Mesenchymal stem cell (in vitro differentiated cells and primary cell): ENCODE measurements at regions not wholly inside any gene's neighbourhood (a gene's known extent, or its start where the extent isn't known, plus 50 kb on each side); places are given as distances from the start of the nearest gene placed in this dataset.

Source experiments
- DNase-seq: peaks from one replicate; pipeline ENCODE4 v3.0.0-alpha.2; 2013
- H2AFZ ChIP-seq: one replicate; pipeline ENCODE4 v1.6.1; 2013; ENCODE audit warnings: low read depth, mild to moderate bottlenecking, control low read depth, inconsistent platforms, low read length, moderate library complexity
- H2AK5ac ChIP-seq: 2 replicates; pipeline ENCODE4 v1.6.1; 2013; ENCODE audit warnings: low read length, moderate library complexity, mild to moderate bottlenecking, inconsistent platforms; ENCODE audit not compliant: severe bottlenecking
- H2BK120ac ChIP-seq: one replicate; pipeline ENCODE4 v1.6.1; 2013; ENCODE audit warnings: low read depth, mild to moderate bottlenecking, inconsistent platforms, low read length, moderate library complexity
- H2BK12ac ChIP-seq, 2 experiments: one replicate each; pipeline ENCODE4 v1.6.1; 2013; ENCODE audit warnings: inconsistent platforms in 2 of 2, low read length in 2 of 2, mild to moderate bottlenecking in 2 of 2, moderate library complexity in 2 of 2, control low read depth in 1 of 2
- H2BK15ac ChIP-seq: one replicate; pipeline ENCODE4 v1.6.1; 2013; ENCODE audit warnings: mild to moderate bottlenecking, low read depth, inconsistent platforms; ENCODE audit not compliant: poor library complexity, severe bottlenecking
- H2BK5ac ChIP-seq: 2 replicates; pipeline ENCODE4 v1.6.1; 2013; ENCODE audit warnings: low read depth, mild to moderate bottlenecking, low read length, control low read depth, inconsistent platforms; ENCODE audit not compliant: poor library complexity, severe bottlenecking
- H3K14ac ChIP-seq, 2 experiments: one replicate each; pipeline ENCODE4 v1.6.1; 2013; ENCODE audit warnings: inconsistent platforms in 2 of 2, low read length in 2 of 2, control low read depth in 1 of 2, mild to moderate bottlenecking in 1 of 2, moderate library complexity in 1 of 2
- H3K18ac ChIP-seq, 2 experiments: one replicate each; pipeline ENCODE4 v1.6.1; 2013; ENCODE audit warnings: inconsistent platforms in 2 of 2, low read length in 2 of 2, control low read depth in 1 of 2, low read depth in 1 of 2, mild to moderate bottlenecking in 1 of 2
- H3K23ac ChIP-seq, 2 experiments: one replicate each; pipeline ENCODE4 v1.6.1; 2013; ENCODE audit warnings: inconsistent platforms in 2 of 2, low read length in 2 of 2, mild to moderate bottlenecking in 2 of 2, moderate library complexity in 2 of 2, control low read depth in 1 of 2
- H3K27ac ChIP-seq: 2 replicates; pipeline ENCODE4 v1.5.1; 2013; ENCODE audit warnings: mild to moderate bottlenecking, moderate library complexity, low read length, control low read depth, inconsistent platforms; ENCODE audit not compliant: poor library complexity, severe bottlenecking
- H3K27me3 ChIP-seq, 2 experiments: 2 replicates each; pipeline versions ENCODE4 v1.6.1 to v1.7.0; 2013; ENCODE audit warnings: low read length in 2 of 2, mild to moderate bottlenecking in 2 of 2, moderate library complexity in 2 of 2, control low read depth in 1 of 2, inconsistent platforms in 1 of 2; ENCODE audit not compliant: control insufficient read depth in 1 of 2, insufficient read depth in 1 of 2
- H3K36me3 ChIP-seq, 2 experiments: 2 replicates each; pipeline versions ENCODE4 v1.6.1 to v1.7.0; 2013; ENCODE audit warnings: low read length in 2 of 2, control low read depth in 1 of 2, inconsistent platforms in 1 of 2, low read depth in 1 of 2, mild to moderate bottlenecking in 1 of 2; ENCODE audit not compliant: insufficient read depth in 2 of 2, control insufficient read depth in 1 of 2
- H3K4ac ChIP-seq, 2 experiments: one replicate each; pipeline ENCODE4 v1.6.1; 2013; ENCODE audit warnings: inconsistent platforms in 2 of 2, low read length in 2 of 2, mild to moderate bottlenecking in 2 of 2, moderate library complexity in 2 of 2, control low read depth in 1 of 2, low read depth in 1 of 2
- H3K4me1 ChIP-seq: 2 replicates; pipeline ENCODE4 v1.6.1; 2013; ENCODE audit warnings: low read depth, low read length, control low read depth; ENCODE audit not compliant: control insufficient read depth, insufficient read depth
- H3K4me2 ChIP-seq: 2 replicates; pipeline ENCODE4 v1.6.1; 2013; ENCODE audit warnings: low read length, mild to moderate bottlenecking, inconsistent platforms; ENCODE audit not compliant: poor library complexity, severe bottlenecking
- H3K4me3 ChIP-seq, 2 experiments: 2 replicates each; pipeline versions ENCODE4 v1.5.1 to v1.7.0; 2013; ENCODE audit warnings: low read length in 2 of 2, mild to moderate bottlenecking in 2 of 2, control low read depth in 1 of 2, low read depth in 1 of 2; ENCODE audit not compliant: insufficient read depth in 1 of 2
- H3K79me1 ChIP-seq: replicated peaks from 2 replicates; pipeline ENCODE4 v1.6.1; 2013; ENCODE audit warnings: mild to moderate bottlenecking, control low read depth, low read length, inconsistent platforms; ENCODE audit not compliant: poor library complexity, severe bottlenecking
- H3K9ac ChIP-seq: 2 replicates; pipeline ENCODE4 v1.7.0; 2013; ENCODE audit warnings: mild to moderate bottlenecking, low read length, moderate library complexity
- H3K9me3 ChIP-seq: 2 replicates; pipeline ENCODE4 v1.7.0; 2013; ENCODE audit warnings: mild to moderate bottlenecking, low read length; ENCODE audit not compliant: control insufficient read depth
- H4K8ac ChIP-seq: one replicate; pipeline ENCODE4 v1.6.1; 2013; ENCODE audit warnings: inconsistent platforms, mild to moderate bottlenecking, low read length, moderate library complexity
- H4K91ac ChIP-seq: one replicate; pipeline ENCODE4 v1.6.1; 2013; ENCODE audit warnings: mild to moderate bottlenecking, low read length, inconsistent platforms
- WGBS: methylation state at CpG from one replicate; pipeline ENCODE4 v1.1.7; 2013; ENCODE audit warnings: mixed read lengths; 5-methylcytosine and 5-hydroxymethylcytosine counted together

- H4K8ac ChIP-seq: no peak overlapping the region
- H2BK5ac ChIP-seq: no peak overlapping the region
- DNase-seq: no peak
- H3K27ac ChIP-seq: no peak overlapping the region
- H3K9me3 ChIP-seq: peaks cover 5% of the 10 kb centered on the region
- H3K14ac ChIP-seq: no peak overlapping the region
- H2AFZ ChIP-seq: no peak overlapping the region
- no peaks in the 10 kb centered on the region for H3K27me3 ChIP-seq
- H2BK120ac ChIP-seq: no peak overlapping the region
- H3K79me1 ChIP-seq: no peaks in the 10 kb centered on the region
- H3K4me2 ChIP-seq: no peak overlapping the region
- H3K36me3 ChIP-seq: no peaks in the 10 kb centered on the region
- no peak overlapping the region for H4K91ac ChIP-seq
- 11% methylated on average over 1 of the region's 1 CpG for WGBS
- H3K23ac ChIP-seq: no peak overlapping the region
- no peaks in the 10 kb centered on the region for H3K4me1 ChIP-seq
- H3K4me3 ChIP-seq: no peak overlapping the region
- no peak overlapping the region for H3K4ac ChIP-seq
- no peak overlapping the region for H2BK15ac ChIP-seq
- no peak overlapping the region for H2BK12ac ChIP-seq
- H3K9ac ChIP-seq: no peak overlapping the region
- no peak overlapping the region for H2AK5ac ChIP-seq
- H3K18ac ChIP-seq: no peak overlapping the region
Observed at GRCh38 chr14:65901595-65901994, 489.1 kb downstream of the FUT8 start.

DNA sequence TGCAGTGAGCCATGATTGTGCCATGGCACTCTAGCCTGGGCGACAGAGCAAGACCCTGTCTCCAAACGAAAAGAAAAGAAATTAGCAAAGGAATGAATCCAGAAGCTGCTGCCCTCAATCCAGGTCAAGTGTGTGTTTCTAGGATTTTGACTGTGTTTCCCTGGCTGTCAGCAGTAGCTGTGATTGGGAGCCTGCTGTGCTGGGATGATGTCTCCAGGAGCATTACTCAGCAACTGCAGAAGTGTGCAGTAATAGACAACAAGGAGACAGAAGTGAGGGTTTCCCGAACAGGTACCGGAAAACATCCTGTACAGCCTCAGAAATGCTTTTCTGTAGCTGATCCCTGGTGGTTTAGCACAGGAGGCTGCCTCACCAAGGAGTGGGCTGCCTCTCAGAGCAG, 492.5 kb downstream of the FUT8 start:
- Histone ChIP-seq H4K91ac (no peak overlapping the region), H3K23ac (no peak overlapping the region), H3K14ac (no peak overlapping the region), H3K4ac (no peak overlapping the region), H3K27ac (no peak overlapping the region), H3K79me1 (no peaks in the 10 kb centered on the region), H3K4me2 (no peak overlapping the region), H3K4me1 (no peaks in the 10 kb centered on the region), H3K9me3 (peaks cover 5% of the 10 kb centered on the region), H3K36me3 (no peaks in the 10 kb centered on the region), H2BK5ac (no peak overlapping the region), H2BK12ac (no peak overlapping the region), H3K27me3 (peaks cover 0 to 6% of the 10 kb centered on the region in 2 experiments), H2BK15ac (no peak overlapping the region), H2BK120ac (no peak overlapping the region), H2AFZ (no peak overlapping the region), H3K4me3 (no peak overlapping the region), H4K8ac (no peak overlapping the region), H3K18ac (no peak overlapping the region), H2AK5ac (no peak overlapping the region), H3K9ac (no peak overlapping the region)
- DNase-seq: no peak
- WGBS: 82% methylated on average over 4 of the region's 4 CpGs

DNA sequence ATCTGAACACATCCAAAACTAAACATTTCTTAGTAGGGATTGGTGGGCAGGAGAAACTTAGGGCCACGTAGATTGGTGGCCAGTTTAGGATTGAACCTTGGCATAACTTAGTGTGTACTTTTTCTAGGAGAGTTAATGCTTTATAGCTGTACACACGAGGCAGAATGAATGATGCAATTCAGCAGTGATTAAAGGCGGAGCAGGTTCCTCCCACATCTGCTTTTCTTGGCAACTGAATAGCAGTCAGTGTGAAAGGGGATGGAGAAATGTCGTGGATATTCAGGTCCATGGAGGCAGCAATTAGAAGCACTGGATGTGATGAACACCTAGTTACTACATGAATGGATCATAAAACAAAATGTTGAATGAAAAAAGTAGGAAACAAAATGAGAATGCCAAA, 493.8 kb downstream of the FUT8 start:
- no peak overlapping the region for H3K18ac ChIP-seq
- H3K79me1 ChIP-seq: no peaks in the 10 kb centered on the region
- no peak overlapping the region for H2BK12ac ChIP-seq
- H3K4me3 ChIP-seq: no peak overlapping the region
- H3K9ac ChIP-seq: no peak overlapping the region
- DNase-seq: no peak
- peaks cover 0 to 6% of the 10 kb centered on the region in 2 experiments for H3K27me3 ChIP-seq
- no peak overlapping the region for H2BK120ac ChIP-seq
- no peak overlapping the region for H4K91ac ChIP-seq
- H2BK5ac ChIP-seq: no peak overlapping the region
- WGBS: 65% methylated on average over 4 of the region's 4 CpGs
- no peak overlapping the region for H3K4ac ChIP-seq
- H2AFZ ChIP-seq: no peak overlapping the region
- H2AK5ac ChIP-seq: no peak overlapping the region
- H3K36me3 ChIP-seq: no peaks in the 10 kb centered on the region
- H2BK15ac ChIP-seq: no peak overlapping the region
- no peak overlapping the region for H3K4me2 ChIP-seq
- no peaks in the 10 kb centered on the region for H3K4me1 ChIP-seq
- no peak overlapping the region for H3K23ac ChIP-seq
- peaks cover under 1% of the 10 kb centered on the region for H3K9me3 ChIP-seq
- no peak overlapping the region for H4K8ac ChIP-seq
- H3K14ac ChIP-seq: no peak overlapping the region
- H3K27ac ChIP-seq: no peak overlapping the region

GRCh38 chr14:65906948-65907347, 494.4 kb downstream of the FUT8 start:
- Histone ChIP-seq H4K8ac (no peak overlapping the region), H3K4me1 (no peaks in the 10 kb centered on the region), H4K91ac (no peak overlapping the region), H2AK5ac (no peak overlapping the region), H3K23ac (no peak overlapping the region), H3K36me3 (no peaks in the 10 kb centered on the region), H3K27me3 (peaks cover 0 to 6% of the 10 kb centered on the region in 2 experiments), H3K9me3 (no peaks in the 10 kb centered on the region), H2BK5ac (no peak overlapping the region), H3K4me3 (no peak overlapping the region), H3K4ac (no peak overlapping the region), H3K27ac (no peak overlapping the region), H3K14ac (no peak overlapping the region), H3K4me2 (no peak overlapping the region), H3K9ac (no peak overlapping the region), H3K18ac (no peak overlapping the region), H2BK12ac (no peak overlapping the region), H2BK120ac (no peak overlapping the region), H3K79me1 (no peaks in the 10 kb centered on the region), H2AFZ (no peak overlapping the region), H2BK15ac (no peak overlapping the region)
- DNase-seq: no peak
- WGBS: 76% methylated on average over 2 of the region's 2 CpGs
